ENCODE measurements at regions not wholly inside any gene's neighbourhood (a gene's known extent, or its start where the extent isn't known, plus 50 kb on each side); places are given as distances from the start of the nearest gene placed in this dataset.

DNA sequence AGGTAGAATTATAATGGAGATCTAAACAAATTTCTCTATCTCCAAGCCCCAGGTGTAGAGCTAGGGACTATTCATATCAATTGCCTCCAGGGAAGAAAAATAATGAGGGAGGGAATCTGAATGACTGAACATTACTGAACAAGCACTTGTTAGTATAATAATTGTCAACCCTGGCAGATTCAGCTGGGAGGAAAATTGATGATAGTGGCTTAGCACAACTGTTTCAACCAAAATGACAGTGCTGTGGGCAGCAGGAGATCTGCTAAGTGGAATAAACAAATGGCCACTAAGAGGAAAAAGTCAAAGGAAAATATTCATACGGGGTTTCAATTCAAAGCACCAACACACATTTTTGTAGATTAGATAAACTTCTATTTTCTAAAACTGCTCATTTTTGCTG, 294.9 kb upstream of the ZNF385D start:
- TF ChIP-seq POLR2AphosphoS5 (IDR thresholded peaks at IDR 0.05; ENCODE audit: borderline replicate concordance, low read depth, low read length): no peak
- no peak for TF ChIP-seq EZH2 (IDR thresholded peaks at IDR 0.05)
- no peak for TF ChIP-seq FOXP2 (optimal IDR thresholded peaks at IDR 0.05; ENCODE audit: control extremely low read depth, extremely low read length, insufficient read depth)

All from SK-N-MC (cell line).